Prostate gland (tissue), 2 donors: ENCODE measurements at regions not wholly inside any gene's neighbourhood (a gene's known extent, or its start where the extent isn't known, plus 50 kb on each side); places are given as distances from the start of the nearest gene placed in this dataset.

Source experiments
- CTCF ChIP-seq, 4 experiments: fragments of 200-600 bp in 2 of 4; fragments of 450-650 bp in 2 of 4; sonication (generic) in 2 of 4; IDR thresholded peaks; 1 replicate in 3 of 4; 2 replicates in 1 of 4; pipeline ENCODE4 v1.5.1; 2016 to 2019; ENCODE audit warnings: antibody characterized with exemption in 4 of 4, mild to moderate bottlenecking in 2 of 4, moderate library complexity in 2 of 4
- POLR2AphosphoS5 ChIP-seq: sonication (generic); formaldehyde crosslinking; IDR thresholded peaks from one replicate; pipeline ENCODE4 v1.6.1; 2017; ENCODE audit warnings: antibody characterized with exemption

- TF ChIP-seq CTCF (IDR thresholded peaks at IDR 0.05) (no peak), POLR2AphosphoS5 (no peak)
Measured at GRCh38 chr9:11805969-11806368, 887.2 kb upstream of the TYRP1 start.
